Endothelial cell of umbilical vein (primary cell): ENCODE measurements at regions not wholly inside any gene's neighbourhood (a gene's known extent, or its start where the extent isn't known, plus 50 kb on each side); places are given as distances from the start of the nearest gene placed in this dataset.
"Not testable (repeated sequence)": the region's sequence is repeated elsewhere in the genome, so short reads cannot be mapped to it uniquely, and the experiment has no call there.

Source experiments
- CTCF ChIP-seq, 2 donors: IDR thresholded peaks; 1 replicate in 1 of 2; 2 replicates in 1 of 2; pipeline ENCODE4 v1.5.1; 2011; ENCODE audit warnings: low read length in 2 of 2, mild to moderate bottlenecking in 2 of 2, moderate library complexity in 2 of 2, control low read depth in 1 of 2, inconsistent platforms in 1 of 2, low read depth in 1 of 2; ENCODE audit not compliant: insufficient read depth in 1 of 2; ENCODE audit errors: extremely low read depth in 1 of 2
- MAX ChIP-seq: IDR thresholded peaks from 2 replicates; pipeline ENCODE4 v1.6.1; 2011; ENCODE audit not compliant: insufficient read depth, insufficient read length
- MYC ChIP-seq: IDR thresholded peaks from one replicate; pipeline ENCODE4 v1.6.1; 2011; ENCODE audit warnings: mild to moderate bottlenecking, low read depth, low read length
- POLR2A ChIP-seq: IDR thresholded peaks from 2 replicates; pipeline ENCODE4 v1.6.1; 2012; ENCODE audit warnings: low read depth, mild to moderate bottlenecking, control low read depth, low read length
- POLR2AphosphoS5 ChIP-seq: IDR thresholded peaks from 2 replicates; pipeline ENCODE4 v1.6.1; 2012; ENCODE audit warnings: low read depth, mild to moderate bottlenecking, control low read depth, low read length, moderate library complexity; ENCODE audit not compliant: insufficient read depth

- not testable (repeated sequence) for TF ChIP-seq CTCF (IDR thresholded peaks at IDR 0.05; ENCODE audit: extremely low read depth in 1 of 2, insufficient read depth in 1 of 2, low read depth in 1 of 2, low read length in 2 of 2); POLR2A; MAX; POLR2AphosphoS5; MYC
Observed at GRCh38 chr12:100078777-100079176, 63.9 kb downstream of the BLTP3B start.
